OCI-LY7 (cell line): ENCODE measurements at regions not wholly inside any gene's neighbourhood (a gene's known extent, or its start where the extent isn't known, plus 50 kb on each side); places are given as distances from the start of the nearest gene placed in this dataset.

Experiments used
- EZH2phosphoT487 ChIP-seq: fragments of 200-600 bp; sonication (generic); IDR thresholded peaks from 2 replicates; pipeline ENCODE4 v1.6.1; 2018; ENCODE audit warnings: low read depth, borderline replicate concordance, mild to moderate bottlenecking, mixed run types, antibody characterized with exemption, low read length, moderate library complexity, mixed read lengths
- TF ChIP-seq, protein P1 (sequence below): fragments of 200-600 bp; sonication (generic); conservative IDR thresholded peaks from 2 replicates; pipeline ENCODE4 v1.5.1; 2014; ENCODE audit warnings: mild to moderate bottlenecking, antibody characterized with exemption, low read length, moderate library complexity, mixed read lengths

- TF ChIP-seq, protein P1, sequence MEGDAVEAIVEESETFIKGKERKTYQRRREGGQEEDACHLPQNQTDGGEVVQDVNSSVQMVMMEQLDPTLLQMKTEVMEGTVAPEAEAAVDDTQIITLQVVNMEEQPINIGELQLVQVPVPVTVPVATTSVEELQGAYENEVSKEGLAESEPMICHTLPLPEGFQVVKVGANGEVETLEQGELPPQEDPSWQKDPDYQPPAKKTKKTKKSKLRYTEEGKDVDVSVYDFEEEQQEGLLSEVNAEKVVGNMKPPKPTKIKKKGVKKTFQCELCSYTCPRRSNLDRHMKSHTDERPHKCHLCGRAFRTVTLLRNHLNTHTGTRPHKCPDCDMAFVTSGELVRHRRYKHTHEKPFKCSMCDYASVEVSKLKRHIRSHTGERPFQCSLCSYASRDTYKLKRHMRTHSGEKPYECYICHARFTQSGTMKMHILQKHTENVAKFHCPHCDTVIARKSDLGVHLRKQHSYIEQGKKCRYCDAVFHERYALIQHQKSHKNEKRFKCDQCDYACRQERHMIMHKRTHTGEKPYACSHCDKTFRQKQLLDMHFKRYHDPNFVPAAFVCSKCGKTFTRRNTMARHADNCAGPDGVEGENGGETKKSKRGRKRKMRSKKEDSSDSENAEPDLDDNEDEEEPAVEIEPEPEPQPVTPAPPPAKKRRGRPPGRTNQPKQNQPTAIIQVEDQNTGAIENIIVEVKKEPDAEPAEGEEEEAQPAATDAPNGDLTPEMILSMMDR = no peak
- no peak for TF ChIP-seq EZH2phosphoT487
Observed at GRCh38 chr1:232507571-232507970, 122.4 kb downstream of the SIPA1L2 start.
